Calu3 (cell line): ENCODE measurements at regions not wholly inside any gene's neighbourhood (a gene's known extent, or its start where the extent isn't known, plus 50 kb on each side); places are given as distances from the start of the nearest gene placed in this dataset.

Experiments
- BruUV-seq: library from RNA; stranded (reverse); fragments of 400-500 nt; replicated peaks from 2 replicates; lab custom pipeline; 2021; lab: Mats Ljungman, UMichigan
- CTCF ChIA-PET: fragments of 300-600 bp; sonication (Branson Sonifier 250); formaldehyde crosslinking; loops from one replicate; lab custom pipeline; 2022; ENCODE audit warnings: antibody characterized with exemption; lab: Charles Lee
- DNase-seq: peaks from one replicate; pipeline ENCODE4 v3.0.0; 2022
- H3K27ac Mint-ChIP-seq: one replicate; pipeline ENCODE4 v1.8.0; 2022; ENCODE audit warnings: mixed read lengths; ENCODE audit not compliant: unreplicated experiment
- H3K27me3 Mint-ChIP-seq: one replicate; pipeline ENCODE4 v1.8.0; 2022; ENCODE audit warnings: mixed read lengths; ENCODE audit not compliant: unreplicated experiment
- H3K36me3 Mint-ChIP-seq: one replicate; pipeline ENCODE4 v1.8.0; 2022; ENCODE audit warnings: mild to moderate bottlenecking, moderate library complexity, mixed read lengths; ENCODE audit not compliant: insufficient read depth, unreplicated experiment
- H3K4me1 Mint-ChIP-seq: one replicate; pipeline ENCODE4 v1.8.0; 2022; ENCODE audit warnings: mild to moderate bottlenecking, low read depth, mixed read lengths; ENCODE audit not compliant: unreplicated experiment
- H3K4me3 Mint-ChIP-seq: one replicate; pipeline ENCODE4 v1.8.0; 2022; ENCODE audit warnings: mild to moderate bottlenecking, low read depth, moderate library complexity, mixed read lengths; ENCODE audit not compliant: unreplicated experiment
- H3K9me3 Mint-ChIP-seq: one replicate; pipeline ENCODE4 v1.8.0; 2022; ENCODE audit warnings: low read depth, mixed read lengths; ENCODE audit not compliant: unreplicated experiment
- intact Hi-C: fragments of 100-400 bp; cut with micrococcal nuclease; formaldehyde crosslinking; loops from one replicate; pipeline ENCODE4 v1.10.0; 2022; ENCODE audit not compliant: unreplicated experiment
- TF ChIP-seq, protein P1 (sequence below): fragments of 200-600 bp; IDR thresholded peaks from one replicate; pipeline ENCODE4 v1.8.0; 2022; ENCODE audit warnings: antibody characterized with exemption; ENCODE audit not compliant: unreplicated experiment

DNA sequence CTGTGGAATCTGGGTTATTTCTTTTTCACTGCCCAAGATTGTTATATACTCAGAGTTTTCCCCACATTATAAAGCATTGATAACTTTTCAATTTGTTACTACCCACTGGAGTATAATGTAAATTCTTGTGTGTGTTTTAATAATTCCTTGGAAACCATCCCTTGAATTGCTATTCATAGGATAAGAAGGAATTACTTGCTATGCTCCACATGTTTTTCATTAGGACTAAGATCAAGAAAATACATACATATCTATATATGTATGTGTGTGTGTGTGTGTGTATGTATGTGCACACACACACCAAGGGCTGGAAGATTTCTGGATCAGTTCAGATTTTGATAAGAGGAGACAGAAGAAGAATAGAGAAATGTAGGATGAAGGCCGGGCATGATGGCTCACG, 206.4 kb upstream of the JADE1 start:
- TF ChIP-seq, protein P1, sequence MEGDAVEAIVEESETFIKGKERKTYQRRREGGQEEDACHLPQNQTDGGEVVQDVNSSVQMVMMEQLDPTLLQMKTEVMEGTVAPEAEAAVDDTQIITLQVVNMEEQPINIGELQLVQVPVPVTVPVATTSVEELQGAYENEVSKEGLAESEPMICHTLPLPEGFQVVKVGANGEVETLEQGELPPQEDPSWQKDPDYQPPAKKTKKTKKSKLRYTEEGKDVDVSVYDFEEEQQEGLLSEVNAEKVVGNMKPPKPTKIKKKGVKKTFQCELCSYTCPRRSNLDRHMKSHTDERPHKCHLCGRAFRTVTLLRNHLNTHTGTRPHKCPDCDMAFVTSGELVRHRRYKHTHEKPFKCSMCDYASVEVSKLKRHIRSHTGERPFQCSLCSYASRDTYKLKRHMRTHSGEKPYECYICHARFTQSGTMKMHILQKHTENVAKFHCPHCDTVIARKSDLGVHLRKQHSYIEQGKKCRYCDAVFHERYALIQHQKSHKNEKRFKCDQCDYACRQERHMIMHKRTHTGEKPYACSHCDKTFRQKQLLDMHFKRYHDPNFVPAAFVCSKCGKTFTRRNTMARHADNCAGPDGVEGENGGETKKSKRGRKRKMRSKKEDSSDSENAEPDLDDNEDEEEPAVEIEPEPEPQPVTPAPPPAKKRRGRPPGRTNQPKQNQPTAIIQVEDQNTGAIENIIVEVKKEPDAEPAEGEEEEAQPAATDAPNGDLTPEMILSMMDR, result no peak
- Mint-ChIP-seq H3K36me3 (peaks cover 10% of the 10 kb centered on the region), H3K4me3 (no peak overlapping the region), H3K4me1 (peaks cover 34% of the 10 kb centered on the region), H3K9me3 (no peaks in the 10 kb centered on the region), H3K27me3 (no peaks in the 10 kb centered on the region), H3K27ac (no peak overlapping the region)
- no TSS peak for BruUV-seq
- CTCF ChIA-PET, result no interaction called here
- no peak for DNase-seq
- intact Hi-C loops, result no loop called here

DNA sequence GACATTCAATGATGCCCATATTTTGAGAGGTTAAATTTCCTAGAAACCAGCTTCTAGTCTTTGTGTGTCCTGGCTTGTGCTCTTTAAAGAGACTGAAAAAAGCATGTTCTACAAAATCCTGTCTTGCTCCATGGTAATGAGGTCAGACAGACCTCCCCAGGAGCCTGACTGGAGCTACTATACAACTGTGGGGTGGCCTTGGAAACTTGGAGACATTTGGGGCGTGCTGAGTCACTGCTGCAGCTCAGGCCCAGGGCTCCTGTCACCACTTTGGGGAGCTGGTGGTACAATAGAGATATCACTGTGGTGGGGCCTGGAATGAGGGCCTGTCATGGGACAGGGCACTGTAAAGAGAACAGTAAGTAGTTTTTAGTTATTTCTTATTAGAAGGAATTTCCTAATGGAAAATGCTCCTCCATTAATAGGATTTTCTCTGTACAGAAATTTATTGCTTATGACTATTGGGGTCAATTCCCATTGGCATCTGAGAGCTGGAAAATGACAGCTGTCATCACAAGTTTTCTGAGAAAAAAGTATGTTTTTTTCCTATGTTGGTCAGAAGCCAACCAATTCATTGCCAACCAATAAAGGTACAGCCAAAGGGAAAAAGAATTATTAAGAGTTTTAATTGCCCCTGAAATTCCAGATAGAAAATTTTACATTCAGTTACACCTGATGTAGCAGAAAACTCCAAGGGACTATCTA, 207.4 kb upstream of the JADE1 start:
- TF ChIP-seq, protein P1, result no peak
- Mint-ChIP-seq H3K27ac (peak overlapping the region; percentile 98), H3K36me3 (peaks cover 10% of the 10 kb centered on the region), H3K9me3 (no peaks in the 10 kb centered on the region), H3K4me1 (peaks cover 34% of the 10 kb centered on the region), H3K27me3 (no peaks in the 10 kb centered on the region), H3K4me3 (no peak overlapping the region)
- no TSS peak for BruUV-seq
- CTCF ChIA-PET, result interaction anchor here (2.1 kb wide), 1 partner anchor 28 kb away, joined by 7 read pairs; no protein-coding TSS in a partner anchor
- intact Hi-C loops, result no loop called here
- DNase-seq, result no peak

DNA sequence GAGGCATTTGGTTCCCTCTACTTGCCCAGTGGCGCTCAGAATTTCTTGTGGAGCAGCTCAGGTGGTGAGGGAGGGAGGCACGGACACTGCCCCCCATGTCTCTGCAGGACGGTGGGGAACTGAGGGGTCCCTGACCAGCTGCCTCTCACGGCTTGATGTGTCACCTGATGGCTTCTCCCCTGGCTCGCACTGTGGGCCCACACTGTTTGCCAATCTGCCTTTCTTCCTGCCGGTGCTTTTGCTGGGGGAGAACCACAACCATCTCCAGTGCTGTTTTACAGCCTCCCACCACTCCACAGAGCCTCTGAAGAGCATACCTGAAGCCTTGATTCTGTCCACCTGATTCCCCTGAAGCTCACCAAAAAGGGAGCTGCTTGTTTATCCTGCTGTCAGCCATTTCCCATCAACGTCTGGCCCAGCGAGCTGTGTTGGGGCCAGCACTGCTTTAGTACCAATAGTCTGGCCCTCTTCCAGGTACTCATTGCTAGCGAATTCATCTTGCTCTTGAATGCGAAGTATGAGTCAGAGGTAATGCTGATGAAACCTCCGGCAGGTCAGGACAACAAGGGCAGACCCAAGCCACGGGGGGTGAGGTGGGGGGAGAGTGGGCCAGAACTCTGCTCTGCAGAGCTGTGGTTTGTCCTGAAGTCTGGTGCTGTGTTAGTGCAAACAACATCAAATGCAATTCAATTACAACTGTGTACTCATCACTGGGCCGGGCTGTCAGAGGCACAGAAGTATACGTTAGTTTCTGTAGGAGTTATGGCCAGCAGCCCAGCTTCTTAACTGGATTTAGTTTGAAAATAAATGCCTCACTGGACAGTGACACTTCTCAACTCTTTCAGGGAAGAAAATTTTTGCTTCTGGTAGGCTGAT, 208.3 kb upstream of the JADE1 start:
- Mint-ChIP-seq H3K4me3 (peak overlapping the region; percentile 76), H3K9me3 (no peaks in the 10 kb centered on the region), H3K27ac (peak overlapping the region; percentile 98), H3K36me3 (peaks cover 10% of the 10 kb centered on the region), H3K27me3 (no peaks in the 10 kb centered on the region), H3K4me1 (peaks cover 34% of the 10 kb centered on the region)
- TSS peak; percentile 70 for BruUV-seq
- DNase-seq, result peak; percentile 61
- intact Hi-C loops, result no loop called here
- TF ChIP-seq, protein P1, result no peak
- CTCF ChIA-PET, result interaction anchor here (2.1 kb wide), 1 partner anchor 27 kb away, joined by 7 read pairs; no protein-coding TSS in a partner anchor

DNA sequence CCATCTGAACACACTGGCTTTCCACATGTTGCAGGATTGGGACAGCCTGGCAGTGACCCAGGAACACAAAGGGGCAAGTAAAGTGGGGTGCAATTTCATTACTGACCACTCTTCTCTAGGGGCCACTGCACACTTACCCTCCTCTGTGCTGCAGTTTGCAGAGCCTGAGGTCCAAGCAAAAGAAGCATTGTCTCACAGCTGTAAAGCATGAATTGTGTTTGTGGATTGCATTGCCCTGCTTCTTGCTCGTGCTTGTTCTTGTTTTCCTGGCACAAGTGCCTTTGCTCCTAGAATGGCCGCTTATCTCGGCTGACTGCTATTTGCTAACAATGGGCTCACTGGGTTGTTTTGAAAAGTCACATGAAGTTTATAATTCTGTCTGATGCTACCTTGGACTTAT, 209.1 kb upstream of the JADE1 start:
- peak overlapping the region; percentile 98 for H3K27ac Mint-ChIP-seq
- CTCF ChIA-PET, result interaction anchor here (2.1 kb wide), 1 partner anchor 26 kb away, joined by 7 read pairs; no protein-coding TSS in a partner anchor
- no peaks in the 10 kb centered on the region for H3K27me3 Mint-ChIP-seq
- intact Hi-C loops, result no loop called here
- BruUV-seq, result no TSS peak
- H3K4me3 Mint-ChIP-seq, result peak overlapping the region; percentile 76
- DNase-seq, result no peak
- peaks cover 34% of the 10 kb centered on the region for H3K4me1 Mint-ChIP-seq
- H3K36me3 Mint-ChIP-seq, result peaks cover 10% of the 10 kb centered on the region
- TF ChIP-seq, protein P1, result no peak
- H3K9me3 Mint-ChIP-seq, result no peaks in the 10 kb centered on the region
